ENCODE measurements at regions not wholly inside any gene's neighbourhood (a gene's known extent, or its start where the extent isn't known, plus 50 kb on each side); places are given as distances from the start of the nearest gene placed in this dataset.

DNA sequence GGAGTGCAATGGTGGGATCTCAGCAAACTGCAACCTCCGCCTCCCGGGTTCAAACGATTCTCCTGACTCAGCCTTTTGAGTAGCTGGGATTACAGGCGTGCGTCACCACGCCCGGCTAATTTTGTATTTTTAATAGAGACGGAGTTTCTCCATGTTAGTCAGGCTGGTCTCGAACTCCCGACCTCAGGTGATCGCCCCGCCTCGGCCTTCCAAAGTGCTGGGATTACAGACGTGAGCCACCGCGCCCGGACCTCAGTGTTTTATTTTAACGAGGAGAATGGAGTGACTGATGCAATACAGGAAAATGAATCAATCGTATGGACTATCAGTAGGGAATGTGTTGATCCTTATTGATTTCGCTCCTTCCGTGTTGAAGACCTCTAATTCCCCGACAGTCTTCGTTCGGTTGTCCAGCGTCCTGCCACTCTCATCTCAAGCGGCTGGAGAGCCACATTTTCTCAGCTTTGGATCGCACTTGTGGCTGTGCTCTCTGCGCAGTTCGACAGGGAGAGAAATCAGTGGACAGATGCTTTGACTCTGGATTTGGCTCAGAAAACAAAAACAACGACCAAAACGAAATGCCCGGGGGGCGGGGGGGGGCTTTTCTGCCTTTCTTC is 166.2 kb downstream of the TRIM27 start:
- TF ChIP-seq, protein P1, sequence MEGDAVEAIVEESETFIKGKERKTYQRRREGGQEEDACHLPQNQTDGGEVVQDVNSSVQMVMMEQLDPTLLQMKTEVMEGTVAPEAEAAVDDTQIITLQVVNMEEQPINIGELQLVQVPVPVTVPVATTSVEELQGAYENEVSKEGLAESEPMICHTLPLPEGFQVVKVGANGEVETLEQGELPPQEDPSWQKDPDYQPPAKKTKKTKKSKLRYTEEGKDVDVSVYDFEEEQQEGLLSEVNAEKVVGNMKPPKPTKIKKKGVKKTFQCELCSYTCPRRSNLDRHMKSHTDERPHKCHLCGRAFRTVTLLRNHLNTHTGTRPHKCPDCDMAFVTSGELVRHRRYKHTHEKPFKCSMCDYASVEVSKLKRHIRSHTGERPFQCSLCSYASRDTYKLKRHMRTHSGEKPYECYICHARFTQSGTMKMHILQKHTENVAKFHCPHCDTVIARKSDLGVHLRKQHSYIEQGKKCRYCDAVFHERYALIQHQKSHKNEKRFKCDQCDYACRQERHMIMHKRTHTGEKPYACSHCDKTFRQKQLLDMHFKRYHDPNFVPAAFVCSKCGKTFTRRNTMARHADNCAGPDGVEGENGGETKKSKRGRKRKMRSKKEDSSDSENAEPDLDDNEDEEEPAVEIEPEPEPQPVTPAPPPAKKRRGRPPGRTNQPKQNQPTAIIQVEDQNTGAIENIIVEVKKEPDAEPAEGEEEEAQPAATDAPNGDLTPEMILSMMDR (IDR thresholded peaks at IDR 0.05 in 8 of 11, conservative IDR thresholded peaks at IDR 0.05 in 3 of 11) = no peak
- no peak for TF ChIP-seq POLR2A (IDR thresholded peaks at IDR 0.05)
